GM18520 (cell line): ENCODE measurements at regions not wholly inside any gene's neighbourhood (a gene's known extent, or its start where the extent isn't known, plus 50 kb on each side); places are given as distances from the start of the nearest gene placed in this dataset.

ENCODE experiments used
- ATAC-seq: cut with Tn5 transposase; IDR thresholded peaks from one replicate; pipeline ENCODE4 v1.9.1; 2021; ENCODE audit not compliant: unreplicated experiment

DNA sequence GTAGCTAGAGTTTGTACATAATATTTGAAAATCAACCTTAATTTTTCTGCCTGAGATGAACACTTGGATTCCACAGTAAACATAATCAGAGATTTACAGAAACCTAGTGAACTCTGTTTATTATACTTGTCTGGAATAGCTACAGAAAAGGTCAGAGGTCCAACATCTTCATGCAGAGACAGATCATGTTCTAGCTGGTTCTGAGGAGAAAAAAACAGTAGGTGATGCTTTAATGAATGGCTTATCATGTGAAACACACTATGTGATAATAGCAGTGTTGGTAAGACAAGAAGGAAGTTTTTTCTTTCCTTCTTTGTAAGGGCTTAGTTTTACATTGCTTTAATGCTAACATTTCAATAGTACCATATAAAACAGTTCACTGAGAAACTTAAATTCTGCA, 846.4 kb upstream of the ZEB2 start:
- ATAC-seq, result no peak

DNA sequence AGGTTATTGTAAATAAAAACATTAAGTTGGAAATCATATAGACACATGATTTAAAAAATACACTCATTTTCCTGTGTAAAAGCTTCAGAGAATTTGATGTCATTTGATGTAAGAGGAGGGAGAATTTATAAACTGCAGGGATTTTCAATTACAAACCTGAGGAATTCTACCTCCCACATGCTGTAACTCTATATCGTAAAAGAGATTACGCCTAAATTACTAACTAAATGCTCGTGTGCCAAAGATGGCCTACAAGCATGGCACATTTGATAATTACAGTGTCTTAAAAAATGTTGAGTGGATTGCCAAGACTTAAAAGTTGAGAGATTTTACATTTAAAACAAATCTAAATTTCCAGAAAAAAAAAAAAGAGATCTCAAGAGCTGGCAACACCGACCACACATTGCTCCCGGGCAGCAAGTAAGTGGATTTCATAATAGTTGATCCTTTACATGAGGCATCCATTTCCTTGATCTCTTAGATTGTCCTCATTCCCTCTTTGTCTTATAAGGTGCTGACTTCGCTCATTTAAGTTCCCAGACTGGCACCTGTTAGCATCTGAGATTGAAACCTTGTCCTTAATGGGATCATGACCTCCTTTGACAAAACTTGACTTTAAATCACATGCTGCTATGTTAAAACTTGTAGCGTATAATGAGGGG, 840.3 kb upstream of the ZEB2 start:
- no peak for ATAC-seq

DNA sequence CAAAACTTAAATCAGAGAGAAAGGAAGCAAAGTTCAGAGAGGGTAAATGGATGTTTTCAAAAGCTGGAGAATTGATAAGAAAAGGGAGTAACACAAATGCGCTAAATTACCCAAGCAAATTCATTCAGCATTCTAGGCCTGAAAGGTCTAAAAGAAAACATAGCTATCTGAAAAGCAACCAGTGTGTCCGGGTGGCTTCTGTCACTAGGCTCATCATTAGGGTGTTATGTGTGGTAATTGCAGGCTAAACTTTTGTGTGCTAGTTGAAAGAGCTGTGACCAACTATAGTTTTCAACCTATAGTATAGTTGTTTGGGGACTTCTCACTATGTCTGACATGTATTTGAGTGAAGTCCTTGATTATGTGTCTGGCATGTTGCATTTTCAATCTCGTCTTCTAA, 839.6 kb upstream of the ZEB2 start:
- no peak for ATAC-seq

DNA sequence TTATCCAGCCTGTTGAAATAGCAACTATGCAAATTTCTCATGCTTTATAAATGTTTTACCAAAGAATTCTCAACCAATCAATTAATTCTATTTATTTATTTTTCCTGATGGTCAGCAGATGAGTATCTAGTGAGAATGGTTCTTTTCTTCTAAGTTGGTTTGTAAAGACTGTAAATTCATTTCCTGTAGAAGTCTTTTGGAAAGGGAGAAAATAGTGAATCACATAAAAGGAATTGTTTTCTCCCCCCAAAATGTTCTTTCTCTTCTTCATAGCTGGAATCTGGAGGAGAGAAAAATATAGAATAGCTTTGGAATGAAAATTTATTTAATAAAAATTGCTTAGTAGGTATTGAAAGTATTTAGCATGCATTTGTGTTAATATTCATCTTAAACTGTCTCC, 836.1 kb upstream of the ZEB2 start:
- no peak for ATAC-seq

DNA sequence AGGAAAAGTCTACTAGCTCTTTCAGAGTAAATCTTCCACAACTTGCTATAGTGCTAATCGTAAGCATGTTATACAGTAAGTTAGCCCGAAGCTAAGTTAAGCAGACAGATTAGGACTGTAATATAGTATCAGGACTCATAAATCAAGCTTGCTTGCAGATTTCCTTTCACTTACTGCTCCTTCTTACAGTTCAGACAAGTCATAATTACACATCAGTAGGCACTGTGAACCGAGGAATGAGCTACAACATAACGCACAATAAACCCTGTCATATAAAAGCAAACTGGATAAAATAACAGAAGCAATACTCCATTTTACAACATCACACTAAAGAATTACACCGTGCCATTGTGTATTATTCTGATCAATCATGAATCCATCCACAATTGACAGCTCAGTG, 832.6 kb upstream of the ZEB2 start:
- no peak for ATAC-seq

DNA sequence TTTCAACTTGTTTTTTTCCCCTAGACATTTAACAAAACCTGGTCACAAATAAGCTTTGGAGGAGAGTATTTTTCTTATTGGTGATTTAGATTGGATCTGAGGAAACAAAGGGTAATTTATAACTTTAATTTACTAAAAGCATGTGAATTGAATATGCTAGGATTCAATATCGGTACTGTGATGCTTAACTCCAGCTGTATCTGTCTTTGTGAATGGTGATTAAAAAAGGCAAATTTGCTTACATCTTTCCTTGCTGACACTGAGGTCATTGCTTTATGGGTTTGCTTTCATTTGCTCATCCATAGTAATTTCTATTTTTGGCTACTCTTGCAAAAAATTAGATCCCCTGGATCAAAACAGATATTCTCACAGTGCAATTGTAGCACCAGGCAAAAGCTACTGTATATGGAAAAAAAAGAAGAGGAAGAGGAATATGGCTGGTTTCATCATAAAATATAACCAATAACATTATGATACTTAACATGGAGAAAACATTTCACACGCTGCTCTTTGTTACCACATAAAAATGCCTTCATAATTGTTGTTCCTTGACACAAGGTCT, 832.0 kb upstream of the ZEB2 start:
- no peak for ATAC-seq

DNA sequence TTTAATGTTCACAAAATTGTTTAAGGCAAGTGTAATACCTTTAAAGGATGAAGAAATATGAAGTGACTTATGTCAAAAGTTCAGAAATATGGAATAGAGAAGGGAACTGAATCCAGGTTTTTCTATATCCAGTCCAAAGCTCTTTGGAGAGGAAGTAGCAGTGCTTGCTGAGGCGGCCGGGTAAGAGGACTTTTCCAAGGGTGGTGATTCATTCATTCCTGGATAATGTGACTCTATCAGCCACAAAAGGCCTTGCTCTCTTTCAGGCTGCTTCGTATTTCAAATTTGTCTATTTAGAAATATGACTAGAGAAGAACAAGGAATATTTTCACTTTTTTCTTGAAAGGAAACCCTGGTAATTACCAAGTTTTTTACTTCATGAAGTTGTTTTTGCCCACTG, 830.1 kb upstream of the ZEB2 start:
- no peak for ATAC-seq

DNA sequence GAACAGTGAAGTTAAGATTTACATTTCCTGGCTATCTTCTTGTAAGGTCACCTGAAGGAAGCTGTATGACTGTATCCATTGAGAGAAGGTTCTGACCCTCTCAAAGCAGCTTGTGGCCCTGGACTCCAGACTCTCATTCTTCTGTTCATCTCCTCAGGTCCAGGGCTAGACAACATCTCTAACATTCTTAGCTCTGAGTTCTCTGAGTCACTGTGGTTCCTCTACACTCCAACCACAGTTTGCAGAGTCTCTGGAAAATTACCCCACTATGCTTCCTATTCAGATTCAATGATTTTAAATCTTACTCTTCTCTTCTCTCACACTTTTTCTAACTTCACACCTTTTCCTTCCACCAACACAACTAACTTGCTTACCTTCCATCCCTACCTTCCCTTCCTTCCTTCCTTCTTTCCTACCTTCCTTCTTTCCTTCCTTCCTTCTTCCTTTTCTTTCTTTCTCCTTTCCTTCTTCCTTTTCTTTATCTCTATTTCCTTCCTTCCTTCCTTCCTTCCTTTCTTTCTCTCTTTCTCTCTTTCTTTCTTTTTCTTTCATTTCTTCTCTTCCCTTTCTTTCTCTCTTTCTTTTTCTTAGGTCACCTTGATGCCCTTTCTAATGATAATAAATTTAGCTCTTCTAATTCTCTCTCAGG, 824.3 kb upstream of the ZEB2 start:
- ATAC-seq, result no peak

DNA sequence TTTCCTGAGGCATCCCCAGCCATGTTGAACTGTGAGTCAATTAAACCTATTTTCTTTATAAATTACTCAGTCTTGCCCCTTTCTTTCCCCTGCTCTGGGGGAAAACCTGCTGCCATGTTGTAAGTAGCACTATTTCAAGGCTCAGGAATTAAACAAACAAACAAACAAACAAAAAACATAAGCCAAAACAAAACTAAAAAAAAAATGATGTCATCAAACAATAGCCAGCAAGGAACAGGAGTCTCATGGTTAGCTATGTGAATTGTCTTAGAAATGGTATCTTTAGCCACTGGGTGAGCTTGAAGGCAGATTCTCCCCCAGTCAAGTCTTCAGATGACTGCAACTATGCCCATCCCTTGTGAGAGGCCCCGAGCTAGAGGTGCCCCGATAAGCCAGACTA, 823.4 kb upstream of the ZEB2 start:
- ATAC-seq, result no peak

DNA sequence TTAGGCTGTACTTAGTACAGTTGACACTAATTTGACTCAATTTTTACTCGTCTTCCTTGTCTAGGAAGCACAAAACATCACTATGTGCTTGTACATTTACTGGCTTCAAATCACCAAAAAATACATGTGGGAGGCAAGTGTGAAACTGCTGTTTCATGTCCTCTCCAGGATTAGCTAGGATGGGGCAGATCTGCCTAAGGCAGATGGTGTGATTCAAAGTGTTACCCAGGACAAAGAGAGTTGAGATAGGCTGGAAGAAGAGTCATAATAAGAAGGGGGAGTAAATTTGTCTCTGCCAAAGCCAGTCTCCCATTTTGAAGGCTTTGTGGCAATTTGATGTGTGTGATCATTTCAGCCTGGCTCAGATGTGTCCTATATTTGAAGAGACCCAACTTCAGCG, 821.6 kb upstream of the ZEB2 start:
- no peak for ATAC-seq

DNA sequence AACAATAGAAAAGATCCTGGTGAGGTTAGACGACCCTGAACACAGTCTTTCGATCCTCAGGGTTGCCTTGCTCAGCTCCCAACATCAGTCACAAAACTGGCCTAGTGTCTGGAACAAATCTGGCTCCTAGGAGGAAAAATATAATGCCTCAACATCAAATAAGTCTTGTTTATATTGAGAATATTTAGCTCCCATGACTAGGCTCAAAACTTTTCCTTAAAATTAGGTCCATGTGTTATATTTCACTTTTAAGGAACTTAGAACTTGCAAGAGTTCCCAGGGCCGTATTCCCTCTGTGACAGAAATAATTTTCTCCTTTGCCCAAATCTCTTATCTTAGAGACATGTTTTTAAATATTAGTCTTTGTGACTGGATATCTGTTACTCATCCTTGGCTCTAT, 819.7 kb upstream of the ZEB2 start:
- ATAC-seq, result no peak

DNA sequence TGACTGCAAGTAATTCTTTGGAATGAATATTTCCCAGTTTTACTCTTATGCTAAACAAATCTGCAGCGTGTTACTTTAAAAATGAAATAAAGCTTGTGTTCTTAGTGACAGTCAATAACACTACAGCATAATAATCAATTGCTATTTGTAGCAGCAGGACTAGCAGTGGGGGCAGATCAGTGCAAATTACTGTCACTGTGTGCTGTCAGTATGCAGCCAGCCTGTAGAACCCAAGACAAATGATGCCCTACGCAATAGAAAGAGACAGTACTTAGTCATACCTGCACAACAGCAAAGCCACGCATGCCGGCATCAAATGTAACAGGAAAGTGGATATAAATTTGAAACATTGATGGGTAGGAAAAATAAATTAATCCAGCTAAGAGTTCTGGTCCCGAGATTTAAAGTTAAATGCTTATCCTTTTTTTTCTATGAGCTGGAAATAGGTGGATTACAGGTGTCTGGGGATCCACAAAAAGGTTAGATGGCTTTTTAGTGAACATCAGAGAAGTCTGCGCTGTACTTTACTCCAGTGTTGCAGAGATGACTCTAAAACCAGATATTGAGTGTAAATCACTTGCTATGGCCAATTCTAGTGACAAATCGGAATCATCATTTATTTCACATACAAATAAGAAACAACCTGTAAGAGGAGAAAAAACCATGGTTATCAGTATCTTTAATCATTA, 812.4 kb upstream of the ZEB2 start:
- no peak for ATAC-seq

DNA sequence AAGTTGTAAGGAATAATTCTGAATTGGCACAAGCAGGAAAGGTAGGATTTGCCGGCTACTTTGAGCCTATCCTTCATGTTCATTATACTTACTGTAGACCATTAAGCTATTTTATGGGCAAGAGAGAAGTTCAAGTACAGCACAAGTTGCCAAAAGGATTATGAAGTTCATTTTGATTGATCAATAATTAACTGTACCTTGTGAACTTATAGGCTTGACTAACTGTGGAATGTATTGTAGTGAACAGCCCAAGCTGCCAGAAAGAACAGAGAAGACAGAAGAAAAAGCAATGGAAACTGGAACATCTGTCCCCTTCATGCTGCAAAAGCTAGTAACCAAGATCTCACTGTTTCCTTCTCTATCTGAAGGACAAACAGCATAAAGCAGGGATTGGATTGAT, 810.1 kb upstream of the ZEB2 start:
- ATAC-seq, result no peak

DNA sequence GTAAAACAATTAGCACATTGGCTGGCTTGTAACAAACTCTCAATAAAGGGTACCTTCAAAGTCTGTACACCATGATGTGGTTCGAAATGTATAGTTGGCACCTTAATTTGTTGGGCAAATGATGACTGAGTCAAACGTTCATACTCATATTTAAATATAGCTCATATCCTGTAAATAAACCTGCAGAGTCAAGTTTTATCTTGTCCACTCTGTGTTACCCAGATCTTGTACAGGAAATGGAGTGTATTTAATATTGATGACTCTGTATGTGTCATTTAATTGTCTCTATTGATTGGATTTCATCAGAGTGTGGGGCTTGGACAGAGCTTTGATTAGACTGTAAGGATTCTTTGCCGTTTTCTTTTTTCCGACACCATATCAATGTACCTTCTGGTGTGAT, 805.6 kb upstream of the ZEB2 start:
- no peak for ATAC-seq

DNA sequence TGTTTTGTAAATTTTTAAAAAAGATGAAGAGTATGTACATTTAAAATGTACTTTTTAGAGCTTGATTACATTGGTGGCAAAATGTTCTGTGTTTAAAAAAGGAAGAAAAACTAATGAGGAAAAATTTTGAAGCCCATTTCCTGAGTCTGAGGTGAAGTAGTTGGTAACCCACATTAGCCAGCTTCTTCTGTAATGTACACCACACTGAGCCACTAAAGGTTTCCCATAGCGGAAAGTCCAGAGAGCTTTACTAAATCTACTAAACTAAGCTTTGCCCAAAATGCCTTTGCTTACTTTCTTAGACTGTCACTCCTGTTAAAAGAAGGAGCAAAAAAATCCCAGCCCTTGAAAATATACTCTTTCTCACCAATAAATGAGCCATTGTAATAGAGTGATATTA, 804.8 kb upstream of the ZEB2 start:
- no peak for ATAC-seq

DNA sequence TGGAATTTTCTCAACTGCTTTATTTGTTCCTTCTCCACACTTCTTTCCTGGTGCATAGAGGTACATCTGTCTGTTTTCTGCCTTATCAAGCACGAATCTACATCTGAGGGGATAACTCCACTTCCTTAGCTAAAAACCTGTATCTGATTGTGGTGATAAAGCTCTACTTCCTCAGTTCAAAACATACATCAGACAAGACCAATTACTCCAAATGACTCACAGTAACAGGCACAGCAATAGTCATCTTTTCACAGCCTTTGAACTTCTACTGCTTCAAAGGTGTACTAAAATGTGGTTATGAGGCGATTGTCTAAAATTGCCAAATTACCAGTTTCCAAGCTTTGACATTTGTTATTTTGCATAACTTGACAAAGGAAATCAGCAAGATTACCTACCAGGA, 803.6 kb upstream of the ZEB2 start:
- ATAC-seq, result no peak

DNA sequence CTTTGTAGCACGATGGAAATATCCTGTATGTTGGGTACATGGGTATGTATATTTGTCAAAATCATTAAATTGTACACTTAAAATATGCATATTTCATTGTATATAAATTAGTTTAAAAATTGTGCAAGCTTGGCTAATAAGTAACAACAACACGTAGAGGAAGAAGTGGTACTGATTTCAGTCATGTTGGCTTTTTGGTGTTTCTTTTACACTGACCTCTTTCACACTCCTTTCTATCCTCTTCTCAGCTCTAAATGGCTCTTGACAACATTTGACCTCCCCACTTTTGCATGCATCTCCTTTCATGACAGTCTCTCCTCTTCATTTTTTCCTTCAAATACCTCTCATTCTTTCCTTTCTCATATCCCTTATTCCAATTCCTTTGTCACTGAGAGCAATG, 801.4 kb upstream of the ZEB2 start:
- no peak for ATAC-seq

DNA sequence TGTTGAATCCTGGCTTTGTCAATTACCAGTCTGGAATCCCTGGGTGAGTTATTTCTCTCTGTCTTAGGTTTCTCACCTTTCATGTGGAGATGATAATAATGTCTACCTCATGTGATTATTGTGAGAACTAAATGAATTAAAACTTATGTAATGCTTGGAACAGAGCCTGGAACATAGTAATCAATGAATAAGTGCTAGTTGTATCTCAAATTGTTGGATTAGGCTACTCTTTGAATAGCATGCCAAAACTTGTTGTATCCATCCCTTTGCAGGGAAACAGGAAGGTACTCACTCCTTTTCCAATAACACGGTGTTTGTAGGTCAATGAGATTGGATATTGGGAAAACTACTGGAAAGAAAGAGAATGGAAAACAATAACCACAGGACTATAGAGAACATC, 796.6 kb upstream of the ZEB2 start:
- ATAC-seq, result no peak

DNA sequence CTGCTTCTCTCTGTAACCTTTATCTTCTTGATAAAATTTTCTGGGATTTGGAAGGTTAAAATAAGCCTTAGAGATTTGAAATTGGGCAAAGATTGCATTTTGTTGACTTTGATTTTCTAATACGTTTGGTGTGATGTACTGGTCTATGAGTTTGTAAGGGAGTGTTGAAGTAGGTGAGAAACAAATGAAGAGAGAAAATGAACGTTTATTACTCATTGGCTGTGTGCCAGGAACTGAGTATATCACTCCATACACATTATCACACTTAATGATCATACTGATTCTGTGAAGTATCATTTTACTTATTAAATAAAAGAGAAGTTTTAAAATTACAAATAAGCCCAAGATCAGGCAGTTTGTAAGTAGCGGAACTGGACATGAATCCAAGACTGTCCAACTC, 795.1 kb upstream of the ZEB2 start:
- ATAC-seq, result no peak

DNA sequence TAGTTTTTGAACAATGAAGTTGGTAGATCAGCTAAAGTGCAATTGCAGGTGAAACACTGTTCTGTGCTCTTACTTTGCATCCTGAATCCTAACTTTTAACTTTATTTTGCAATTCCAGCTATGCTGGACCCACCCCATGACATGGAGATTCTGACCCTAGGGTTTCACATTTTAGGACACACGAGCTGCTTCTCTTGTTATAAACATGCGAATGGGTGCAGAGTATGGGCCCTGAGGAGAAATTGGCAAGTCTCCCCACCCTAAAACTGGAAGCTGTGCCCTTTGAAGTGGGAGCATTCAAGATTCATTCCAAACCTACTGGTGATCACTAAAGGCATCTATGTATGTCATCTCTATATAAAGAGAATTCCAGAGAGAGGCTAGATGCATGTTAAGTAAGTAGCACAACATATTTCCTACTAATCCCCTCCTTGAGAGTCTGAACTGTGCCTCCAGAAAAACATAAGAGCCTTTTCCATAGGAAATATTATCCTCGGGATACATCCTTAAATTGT, 794.3 kb upstream of the ZEB2 start:
- no peak for ATAC-seq

DNA sequence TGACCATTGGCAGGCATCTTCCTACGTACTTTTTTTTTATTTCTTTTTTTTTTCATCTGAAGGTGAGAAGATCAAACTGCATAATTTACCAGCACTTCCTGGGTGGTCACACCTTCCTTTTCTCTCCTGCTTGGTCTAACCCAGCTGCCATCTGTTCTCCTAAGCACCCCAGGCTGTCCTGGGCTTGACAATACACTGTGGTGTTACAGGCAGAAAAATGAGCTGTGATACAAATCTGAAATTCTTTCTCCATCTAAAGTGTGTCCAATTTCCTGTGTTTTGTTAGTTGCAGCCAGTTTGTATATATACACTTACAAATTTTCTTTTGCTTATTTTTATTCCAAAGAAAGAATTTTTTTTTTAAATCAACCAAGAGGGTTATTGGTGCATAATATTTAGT, 786.0 kb upstream of the ZEB2 start:
- ATAC-seq, result no peak

DNA sequence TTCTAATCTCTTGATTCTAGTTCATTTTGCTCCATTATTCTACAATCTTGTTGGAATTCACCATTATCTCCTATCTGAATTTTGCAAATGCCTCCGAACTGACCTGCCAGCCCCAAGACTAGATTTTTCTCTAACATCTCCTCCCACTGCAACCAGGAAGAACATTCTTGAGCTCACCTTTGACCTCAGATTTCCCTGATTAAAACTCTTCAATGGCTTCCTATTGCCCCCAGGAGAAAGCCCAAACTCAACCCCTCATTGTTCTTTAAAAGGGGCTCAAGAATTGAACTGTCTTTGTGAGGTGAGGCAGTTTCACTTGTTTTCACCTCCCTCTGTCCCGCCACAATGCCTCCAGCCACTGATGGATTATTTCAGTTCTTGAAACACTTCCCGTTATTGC, 784.6 kb upstream of the ZEB2 start:
- no peak for ATAC-seq
